ENCODE measurements at regions not wholly inside any gene's neighbourhood (a gene's known extent, or its start where the extent isn't known, plus 50 kb on each side); places are given as distances from the start of the nearest gene placed in this dataset.

DNA sequence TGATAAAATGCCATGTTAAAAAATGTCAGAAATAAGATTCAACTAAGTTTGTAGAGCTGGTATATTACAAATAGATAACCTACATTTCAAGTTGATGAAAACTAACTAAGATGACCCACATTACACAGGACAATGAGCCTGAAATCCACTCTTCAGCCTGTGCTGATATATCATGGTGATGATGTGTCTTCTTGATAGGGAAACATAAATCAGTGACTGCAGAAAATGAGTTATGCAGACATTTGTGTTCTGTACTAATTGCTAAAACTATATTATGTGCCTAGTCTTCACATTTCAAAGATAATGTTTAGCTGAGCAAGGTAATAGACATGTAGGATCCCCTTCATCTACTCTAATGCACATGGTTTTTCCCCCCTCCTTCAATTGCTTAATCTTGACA lies 331.6 kb upstream of the F9 start:
- TF ChIP-seq, protein P1, sequence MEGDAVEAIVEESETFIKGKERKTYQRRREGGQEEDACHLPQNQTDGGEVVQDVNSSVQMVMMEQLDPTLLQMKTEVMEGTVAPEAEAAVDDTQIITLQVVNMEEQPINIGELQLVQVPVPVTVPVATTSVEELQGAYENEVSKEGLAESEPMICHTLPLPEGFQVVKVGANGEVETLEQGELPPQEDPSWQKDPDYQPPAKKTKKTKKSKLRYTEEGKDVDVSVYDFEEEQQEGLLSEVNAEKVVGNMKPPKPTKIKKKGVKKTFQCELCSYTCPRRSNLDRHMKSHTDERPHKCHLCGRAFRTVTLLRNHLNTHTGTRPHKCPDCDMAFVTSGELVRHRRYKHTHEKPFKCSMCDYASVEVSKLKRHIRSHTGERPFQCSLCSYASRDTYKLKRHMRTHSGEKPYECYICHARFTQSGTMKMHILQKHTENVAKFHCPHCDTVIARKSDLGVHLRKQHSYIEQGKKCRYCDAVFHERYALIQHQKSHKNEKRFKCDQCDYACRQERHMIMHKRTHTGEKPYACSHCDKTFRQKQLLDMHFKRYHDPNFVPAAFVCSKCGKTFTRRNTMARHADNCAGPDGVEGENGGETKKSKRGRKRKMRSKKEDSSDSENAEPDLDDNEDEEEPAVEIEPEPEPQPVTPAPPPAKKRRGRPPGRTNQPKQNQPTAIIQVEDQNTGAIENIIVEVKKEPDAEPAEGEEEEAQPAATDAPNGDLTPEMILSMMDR (IDR thresholded peaks at IDR 0.05), result no peak
- TF ChIP-seq POLR2A (IDR thresholded peaks at IDR 0.05), result no peak
